GM18868 (cell line): ENCODE measurements at regions not wholly inside any gene's neighbourhood (a gene's known extent, or its start where the extent isn't known, plus 50 kb on each side); places are given as distances from the start of the nearest gene placed in this dataset.
"Not testable (repeated sequence)": the region's sequence is repeated elsewhere in the genome, so short reads cannot be mapped to it uniquely, and the experiment has no call there.

Source experiments
- ATAC-seq: cut with Tn5 transposase; IDR thresholded peaks from one replicate; pipeline ENCODE4 v1.9.1; 2021; ENCODE audit warnings: mild to moderate bottlenecking, moderate library complexity; ENCODE audit not compliant: unreplicated experiment

- ATAC-seq = not testable (repeated sequence)
Observed at GRCh38 chr21:6058997-6059396, 4462.4 kb upstream of the TPTE start.

- ATAC-seq = not testable (repeated sequence)
Observed at GRCh38 chr21:6060054-6060681, 4461.2 kb upstream of the TPTE start.

GRCh38 chr21:6066320-6066985, 4454.9 kb upstream of the TPTE start:
- not testable (repeated sequence) for ATAC-seq

GRCh38 chr21:6068098-6068831, 4453.1 kb upstream of the TPTE start:
- ATAC-seq = not testable (repeated sequence)

GRCh38 chr21:6070213-6070612, 4451.2 kb upstream of the TPTE start:
- not testable (repeated sequence) for ATAC-seq

- not testable (repeated sequence) for ATAC-seq
Observed at GRCh38 chr21:6072691-6073090, 4448.7 kb upstream of the TPTE start.

GRCh38 chr21:6073993-6074705, 4447.2 kb upstream of the TPTE start:
- ATAC-seq = not testable (repeated sequence)

GRCh38 chr21:6074935-6075334, 4446.4 kb upstream of the TPTE start:
- not testable (repeated sequence) for ATAC-seq

- ATAC-seq = not testable (repeated sequence)
Observed at GRCh38 chr21:6075627-6076208, 4445.7 kb upstream of the TPTE start.

GRCh38 chr21:6077358-6077757, 4444.0 kb upstream of the TPTE start:
- ATAC-seq = not testable (repeated sequence)

GRCh38 chr21:6078902-6079301, 4442.5 kb upstream of the TPTE start:
- not testable (repeated sequence) for ATAC-seq

GRCh38 chr21:6080941-6081655, 4440.3 kb upstream of the TPTE start:
- ATAC-seq = not testable (repeated sequence)

- ATAC-seq = not testable (repeated sequence)
Observed at GRCh38 chr21:6082166-6082565, 4439.2 kb upstream of the TPTE start.

- not testable (repeated sequence) for ATAC-seq
Observed at GRCh38 chr21:6083574-6084120, 4437.7 kb upstream of the TPTE start.

GRCh38 chr21:6086038-6086437, 4435.3 kb upstream of the TPTE start:
- ATAC-seq = not testable (repeated sequence)

GRCh38 chr21:6087579-6088178, 4433.7 kb upstream of the TPTE start:
- not testable (repeated sequence) for ATAC-seq

- ATAC-seq = not testable (repeated sequence)
Observed at GRCh38 chr21:6090286-6090908, 4431.0 kb upstream of the TPTE start.

- not testable (repeated sequence) for ATAC-seq
Observed at GRCh38 chr21:6091335-6092027, 4429.9 kb upstream of the TPTE start.
